HG02610 (cell line): ENCODE measurements at regions not wholly inside any gene's neighbourhood (a gene's known extent, or its start where the extent isn't known, plus 50 kb on each side); places are given as distances from the start of the nearest gene placed in this dataset.

Source experiments
- ATAC-seq: cut with Tn5 transposase; IDR thresholded peaks from one replicate; pipeline ENCODE4 v1.9.1; 2021; ENCODE audit warnings: mild to moderate bottlenecking, moderate library complexity; ENCODE audit not compliant: unreplicated experiment

GRCh38 chr5:3811116-3811515, 215.5 kb downstream of the IRX1 start:
- ATAC-seq, result no peak

- ATAC-seq, result no peak
Observed at GRCh38 chr5:3818624-3819023, 223.0 kb downstream of the IRX1 start.

GRCh38 chr5:3825531-3826451, 230.2 kb downstream of the IRX1 start:
- ATAC-seq, result no peak

- no peak for ATAC-seq
Observed at GRCh38 chr5:3827624-3828023, 232.0 kb downstream of the IRX1 start.

DNA sequence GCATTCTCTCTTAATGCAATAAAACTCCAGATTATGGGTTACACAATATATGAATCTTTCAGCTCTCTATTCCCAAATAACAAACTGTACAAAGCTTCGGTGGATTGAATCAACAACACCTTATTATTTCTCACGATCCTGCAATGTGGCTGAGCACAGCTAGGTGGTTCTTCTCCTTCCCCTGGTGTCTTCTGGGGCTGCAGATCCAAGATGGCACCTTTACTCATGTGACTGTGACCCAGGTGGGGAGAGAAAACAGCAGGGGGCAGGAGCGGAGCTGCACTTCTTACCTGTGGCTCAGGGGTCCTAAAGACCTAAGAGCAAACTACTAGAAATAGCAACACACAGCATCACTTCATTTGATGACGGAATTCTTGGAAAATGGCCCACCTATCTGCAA, 233.1 kb downstream of the IRX1 start:
- no peak for ATAC-seq

GRCh38 chr5:3833566-3833965, 237.9 kb downstream of the IRX1 start:
- no peak for ATAC-seq

DNA sequence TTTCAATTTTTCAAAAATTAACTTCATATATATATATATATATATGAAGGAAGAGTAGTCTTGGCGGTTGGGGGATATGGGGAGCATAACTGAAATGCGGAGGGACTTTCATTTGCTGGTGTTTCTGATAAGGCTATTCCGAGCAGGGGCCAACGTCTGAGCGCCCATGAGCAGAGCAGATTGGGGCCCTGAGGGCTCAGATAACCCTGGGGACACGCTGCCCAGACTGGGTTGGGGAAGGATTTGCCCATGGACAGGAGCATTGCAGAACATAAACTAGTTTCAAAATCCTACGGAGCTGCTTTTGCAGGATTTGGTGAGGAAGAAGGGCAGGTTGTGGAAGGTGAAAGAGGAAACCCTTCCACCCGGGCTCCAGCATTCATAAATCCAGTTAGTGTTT, 240.2 kb downstream of the IRX1 start:
- no peak for ATAC-seq

- no peak for ATAC-seq
Observed at GRCh38 chr5:3836528-3836927, 240.9 kb downstream of the IRX1 start.

- no peak for ATAC-seq
Observed at GRCh38 chr5:3837506-3837905, 241.9 kb downstream of the IRX1 start.

DNA sequence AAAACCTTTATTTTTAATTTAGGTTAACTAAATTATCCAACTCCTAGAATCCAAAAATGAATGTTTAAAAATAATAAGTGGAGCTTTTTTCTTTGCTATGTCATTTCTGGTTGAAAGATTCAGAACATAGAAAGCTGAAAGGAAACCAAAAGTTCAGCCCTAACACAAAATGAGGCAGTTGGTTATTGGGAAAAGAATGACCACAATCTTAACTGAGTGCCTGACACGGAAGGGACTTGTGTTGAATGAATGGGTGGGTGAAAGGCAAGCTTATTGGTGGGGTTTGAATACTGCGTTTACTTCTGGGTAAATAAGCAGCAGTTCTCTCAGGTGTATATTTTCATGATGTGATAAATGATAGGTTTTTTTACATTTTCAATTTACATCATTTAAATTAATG, 243.5 kb downstream of the IRX1 start:
- ATAC-seq, result no peak

DNA sequence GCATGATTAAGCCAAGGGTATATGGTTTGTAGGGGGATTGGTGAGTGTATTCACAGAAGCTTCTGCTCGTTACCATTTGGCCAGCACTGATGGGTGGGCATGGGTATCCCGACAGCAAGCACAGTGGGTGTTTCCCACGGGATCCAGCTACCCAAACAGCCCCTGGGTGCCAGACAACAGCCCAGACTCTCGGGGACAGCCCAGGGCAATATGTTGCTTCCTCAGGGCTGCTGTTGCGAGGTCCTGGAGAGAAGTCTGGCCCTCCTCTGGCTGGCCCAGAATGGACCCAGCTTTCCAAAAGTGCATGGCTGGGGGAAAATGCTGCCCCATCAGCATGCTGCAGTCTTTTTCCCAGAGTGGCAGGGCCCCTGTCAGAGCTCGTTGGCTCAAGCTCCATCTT, 247.0 kb downstream of the IRX1 start:
- ATAC-seq, result no peak

- no peak for ATAC-seq
Observed at GRCh38 chr5:3843706-3844105, 248.1 kb downstream of the IRX1 start.

- no peak for ATAC-seq
Observed at GRCh38 chr5:3844266-3844665, 248.6 kb downstream of the IRX1 start.

GRCh38 chr5:3845230-3845629, 249.6 kb downstream of the IRX1 start:
- no peak for ATAC-seq

DNA sequence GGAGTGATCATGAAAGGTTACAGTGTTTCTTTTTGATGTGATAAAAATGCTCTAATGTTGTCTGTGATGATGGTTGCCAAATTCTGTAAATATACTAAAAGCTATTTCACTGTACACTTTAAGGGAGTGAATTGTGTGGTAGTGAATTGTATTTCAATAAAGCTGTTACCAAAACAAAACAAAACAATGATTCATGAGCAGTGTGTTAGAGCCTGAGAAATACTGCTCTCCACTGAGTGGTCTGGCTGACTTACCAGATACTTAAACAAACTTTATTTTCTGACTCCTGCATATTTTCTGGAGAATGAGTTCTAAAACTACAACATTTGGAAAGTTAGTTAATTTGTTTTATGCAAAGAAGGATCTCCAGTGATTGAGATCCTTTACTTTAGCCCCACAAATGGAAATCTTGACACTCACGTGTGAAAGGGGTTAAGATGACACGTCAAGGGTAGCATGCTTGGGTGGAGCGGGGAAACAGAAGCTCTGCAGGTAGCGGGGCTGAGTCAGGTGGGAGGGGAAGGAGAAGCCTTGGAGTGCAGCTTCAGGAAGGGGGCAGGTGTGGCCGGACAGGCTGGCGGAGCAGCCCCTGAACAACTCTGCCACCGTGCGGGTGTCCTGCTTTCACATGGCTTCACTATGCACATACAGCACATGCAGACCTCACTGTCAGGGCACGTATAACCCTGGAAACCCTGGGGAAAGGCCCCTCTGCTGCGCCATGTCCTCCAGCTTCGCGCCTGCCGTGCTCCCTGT, 256.7 kb downstream of the IRX1 start:
- no peak for ATAC-seq

GRCh38 chr5:3853362-3853761, 257.7 kb downstream of the IRX1 start:
- ATAC-seq, result no peak

DNA sequence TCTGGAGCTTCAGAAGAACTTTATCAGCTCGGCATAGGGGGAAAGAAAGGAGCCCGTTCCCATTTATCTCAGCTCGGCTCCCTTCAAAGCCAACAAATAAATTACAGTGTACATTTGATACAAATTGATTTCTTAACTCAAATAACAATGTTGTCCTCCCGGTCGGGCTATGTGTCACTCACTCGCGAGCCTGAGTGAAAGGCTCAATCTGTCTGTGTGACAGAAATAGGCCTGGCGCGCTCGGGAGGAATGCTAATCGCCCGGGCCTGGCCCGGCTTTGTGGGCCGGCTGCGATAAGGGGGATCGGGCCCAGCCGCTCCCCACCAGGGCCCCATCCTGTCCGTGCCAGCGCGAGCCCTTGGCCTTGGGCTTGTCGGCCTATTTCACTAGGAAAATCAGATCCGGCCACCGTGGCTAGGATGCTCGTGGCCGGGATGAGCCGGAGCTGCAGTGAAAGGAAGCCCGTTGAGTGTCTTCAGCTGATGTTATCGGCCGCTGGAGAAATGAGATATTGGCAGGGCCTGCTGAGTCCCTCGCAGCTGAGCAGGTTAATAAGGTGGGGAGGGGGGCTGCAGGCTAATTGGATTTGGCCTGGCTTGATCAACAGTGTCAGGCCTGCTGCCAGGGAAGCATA, 258.7 kb downstream of the IRX1 start:
- no peak for ATAC-seq

- ATAC-seq, result no peak
Observed at GRCh38 chr5:3856036-3856435, 260.4 kb downstream of the IRX1 start.

- no peak for ATAC-seq
Observed at GRCh38 chr5:3858524-3858923, 262.9 kb downstream of the IRX1 start.

DNA sequence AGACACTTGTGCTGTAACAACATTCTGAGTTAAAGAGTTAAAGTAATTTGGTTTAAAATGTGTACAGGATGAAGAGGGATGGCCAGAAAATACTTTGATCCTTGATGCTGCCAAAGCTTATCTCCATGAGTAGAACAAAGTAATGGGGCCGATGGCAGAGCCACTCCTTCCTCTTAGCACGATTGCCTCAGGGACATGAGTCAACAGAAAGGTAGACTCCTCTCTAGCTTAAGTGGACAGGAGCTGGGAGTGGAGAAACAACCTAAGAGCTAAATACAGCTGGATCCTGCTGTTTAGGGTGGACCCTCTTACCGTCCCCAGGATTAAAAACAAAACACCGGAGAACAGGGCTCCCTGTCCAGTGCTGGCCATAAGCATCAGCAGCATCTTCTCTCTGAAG, 267.3 kb downstream of the IRX1 start:
- ATAC-seq, result no peak

DNA sequence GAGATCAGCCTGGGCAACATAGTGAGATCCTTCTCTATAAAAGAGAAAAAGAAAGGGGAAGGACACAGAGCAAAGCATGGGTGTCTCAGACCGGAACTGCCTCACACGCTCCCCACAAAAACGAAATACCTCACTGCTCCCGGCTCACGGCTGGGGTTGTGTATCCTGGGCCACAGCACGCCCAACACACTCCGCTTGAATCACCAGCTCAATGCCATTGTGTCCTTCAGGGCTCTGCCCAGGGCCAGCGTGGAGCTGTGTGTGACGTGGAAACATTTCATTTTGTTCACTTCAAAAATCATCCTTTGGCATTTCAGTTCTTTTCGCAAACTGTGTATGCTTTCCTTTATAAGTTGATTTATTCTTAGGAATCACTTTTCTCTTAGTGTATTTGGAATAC, 279.5 kb downstream of the IRX1 start:
- no peak for ATAC-seq

DNA sequence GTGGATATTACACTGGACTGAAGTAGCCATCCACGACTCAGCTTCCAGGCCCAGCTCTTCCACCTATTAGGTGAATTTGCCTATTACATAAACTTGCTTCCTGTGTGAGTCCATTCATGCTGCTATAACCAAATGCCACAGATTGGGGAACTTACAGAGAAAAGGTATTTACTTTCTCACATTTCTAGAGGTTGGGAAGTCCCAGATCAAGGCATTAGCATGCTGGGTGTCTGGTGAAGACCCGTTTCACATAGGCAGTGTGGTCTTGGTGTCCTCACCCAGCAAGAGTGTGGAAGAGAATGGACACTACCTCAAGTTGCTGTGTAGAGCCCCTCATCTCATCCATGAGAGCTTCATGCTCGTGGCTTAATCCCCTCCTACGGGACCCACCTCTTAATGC, 282.6 kb downstream of the IRX1 start:
- no peak for ATAC-seq
